ENCODE measurements at regions not wholly inside any gene's neighbourhood (a gene's known extent, or its start where the extent isn't known, plus 50 kb on each side); places are given as distances from the start of the nearest gene placed in this dataset.

DNA sequence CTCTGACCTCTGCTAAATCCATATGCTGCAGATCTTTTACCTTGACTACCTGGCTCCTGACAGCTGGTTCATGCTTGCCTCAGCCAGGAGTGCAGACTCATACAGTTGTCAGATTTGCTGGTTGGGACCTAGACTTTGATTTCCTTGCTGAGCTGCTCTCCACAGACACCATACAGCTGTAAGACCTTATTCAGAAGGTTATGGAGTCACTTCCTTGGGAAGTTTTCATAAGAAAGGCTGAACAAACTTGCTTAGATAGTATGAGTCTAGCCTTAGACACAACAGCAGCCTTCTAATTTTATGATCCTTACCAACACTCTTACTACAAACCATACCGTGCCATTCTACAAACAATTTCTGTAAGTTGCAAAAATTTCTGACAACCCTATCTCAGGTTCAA is 102.9 kb downstream of the EDN1 start:
- Mint-ChIP-seq H3K36me3 (ENCODE audit: low read depth) (no peaks in the 10 kb centered on the region), H3K27ac (no peak overlapping the region), H3K4me3 (no peak overlapping the region), H3K27me3 (no peaks in the 10 kb centered on the region), H3K9me3 (peaks cover 7% of the 10 kb centered on the region), H3K4me1 (ENCODE audit: low read depth) (peaks cover 12% of the 10 kb centered on the region)
- intact Hi-C loops (cut with micrococcal nuclease): no loop called here

DNA sequence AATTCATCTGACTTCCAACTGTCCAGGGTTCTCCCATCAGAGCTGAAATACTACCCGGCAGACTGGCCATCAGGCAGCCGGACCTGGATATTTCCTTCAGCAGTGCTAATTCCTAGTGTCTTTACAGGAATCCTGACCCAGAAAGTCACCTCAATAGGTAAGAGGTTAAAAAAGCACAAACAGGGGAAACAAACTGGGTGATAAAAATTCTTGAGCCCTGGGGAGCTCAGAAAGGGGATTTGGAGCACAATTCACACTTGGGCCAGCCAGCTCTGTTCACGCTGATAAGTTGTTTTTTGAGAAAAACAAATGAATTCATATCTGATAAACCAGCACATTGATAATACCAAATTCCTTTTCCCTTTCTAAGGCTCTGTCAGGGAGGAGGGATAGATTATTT is 104.0 kb downstream of the EDN1 start:
- Mint-ChIP-seq H3K4me1 (ENCODE audit: low read depth) (peaks cover 9% of the 10 kb centered on the region), H3K4me3 (no peak overlapping the region), H3K27me3 (peaks cover 2% of the 10 kb centered on the region), H3K9me3 (peaks cover 7% of the 10 kb centered on the region), H3K27ac (no peak overlapping the region), H3K36me3 (ENCODE audit: low read depth) (no peaks in the 10 kb centered on the region)
- intact Hi-C loops (cut with micrococcal nuclease): no loop called here

DNA sequence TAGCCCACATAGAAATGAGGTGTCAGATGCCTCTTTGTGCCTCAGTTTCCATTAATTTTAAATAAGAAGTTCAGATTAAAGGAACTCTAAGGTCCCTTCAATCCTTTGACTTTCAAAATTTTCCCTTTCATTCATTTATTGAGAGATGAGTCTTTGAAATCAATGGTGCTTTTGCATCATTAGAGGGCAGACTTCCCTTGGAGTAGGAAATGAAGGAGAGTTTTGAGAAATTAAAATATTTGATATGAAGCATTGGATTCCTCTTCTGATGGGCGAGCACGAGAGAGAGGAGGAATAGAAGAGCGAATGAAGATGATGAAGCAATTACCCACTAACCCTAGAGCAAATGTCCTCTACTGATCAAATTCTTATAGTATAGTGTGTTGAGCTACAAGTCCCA is 105.7 kb downstream of the EDN1 start:
- Mint-ChIP-seq H3K27me3 (peaks cover 3% of the 10 kb centered on the region), H3K36me3 (ENCODE audit: low read depth) (no peaks in the 10 kb centered on the region), H3K9me3 (no peaks in the 10 kb centered on the region), H3K4me3 (no peak overlapping the region), H3K4me1 (ENCODE audit: low read depth) (no peaks in the 10 kb centered on the region), H3K27ac (no peak overlapping the region)
- intact Hi-C loops (cut with micrococcal nuclease): no loop called here

DNA sequence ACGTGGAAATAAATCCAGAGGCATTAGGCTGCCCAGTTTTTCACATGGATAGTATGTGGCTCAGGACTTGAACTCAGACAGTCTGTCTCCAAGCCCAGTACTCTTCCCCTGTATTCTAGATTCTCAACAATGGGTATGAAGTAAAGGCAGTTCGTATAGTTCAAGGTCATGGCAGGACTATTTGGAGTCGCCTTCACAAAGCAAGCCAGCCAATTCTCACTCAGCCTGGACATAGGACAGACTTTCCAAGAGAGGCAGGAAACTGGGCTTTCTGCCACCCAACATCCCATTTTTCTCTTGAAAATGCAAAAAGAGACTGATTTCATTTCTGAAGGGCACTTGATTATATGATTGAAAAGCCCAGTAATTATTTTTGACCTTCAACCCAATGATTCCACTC is 111.0 kb downstream of the EDN1 start:
- Mint-ChIP-seq H3K4me3 (no peak overlapping the region), H3K27me3 (peaks cover 5% of the 10 kb centered on the region), H3K36me3 (ENCODE audit: low read depth) (no peaks in the 10 kb centered on the region), H3K9me3 (no peaks in the 10 kb centered on the region), H3K27ac (no peak overlapping the region), H3K4me1 (ENCODE audit: low read depth) (no peaks in the 10 kb centered on the region)
- intact Hi-C loops (cut with micrococcal nuclease): no loop called here

DNA sequence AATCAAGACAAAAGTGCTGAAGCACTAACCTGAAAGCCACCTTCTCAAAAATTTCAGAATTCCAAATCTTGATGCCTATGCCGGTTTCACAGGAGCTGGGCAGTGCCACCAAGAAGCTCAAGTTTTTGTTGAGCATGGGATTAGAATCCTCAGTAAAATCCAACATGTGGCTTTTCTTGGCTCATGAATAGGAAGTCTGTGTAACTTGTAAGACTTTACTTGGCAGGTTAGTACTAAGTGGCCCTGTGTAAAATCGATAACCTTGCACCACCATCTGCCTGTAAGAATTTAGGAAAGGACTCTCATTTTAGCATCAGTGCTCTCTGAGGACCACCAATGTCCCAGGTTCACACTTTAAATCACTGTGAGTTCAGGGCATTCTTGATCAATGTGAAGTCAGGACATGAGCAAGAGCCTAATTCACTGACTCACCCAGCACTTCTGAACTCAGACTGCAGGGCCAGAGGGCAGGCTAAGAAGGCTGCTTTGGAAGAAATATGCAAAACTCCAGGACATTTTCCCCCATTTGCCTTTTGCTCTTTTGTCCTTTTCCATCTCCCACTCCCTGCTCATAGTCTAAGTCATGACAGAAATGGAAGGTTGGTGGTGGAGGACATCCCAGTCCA is 113.2 kb downstream of the EDN1 start:
- intact Hi-C loops (cut with micrococcal nuclease): no loop called here

DNA sequence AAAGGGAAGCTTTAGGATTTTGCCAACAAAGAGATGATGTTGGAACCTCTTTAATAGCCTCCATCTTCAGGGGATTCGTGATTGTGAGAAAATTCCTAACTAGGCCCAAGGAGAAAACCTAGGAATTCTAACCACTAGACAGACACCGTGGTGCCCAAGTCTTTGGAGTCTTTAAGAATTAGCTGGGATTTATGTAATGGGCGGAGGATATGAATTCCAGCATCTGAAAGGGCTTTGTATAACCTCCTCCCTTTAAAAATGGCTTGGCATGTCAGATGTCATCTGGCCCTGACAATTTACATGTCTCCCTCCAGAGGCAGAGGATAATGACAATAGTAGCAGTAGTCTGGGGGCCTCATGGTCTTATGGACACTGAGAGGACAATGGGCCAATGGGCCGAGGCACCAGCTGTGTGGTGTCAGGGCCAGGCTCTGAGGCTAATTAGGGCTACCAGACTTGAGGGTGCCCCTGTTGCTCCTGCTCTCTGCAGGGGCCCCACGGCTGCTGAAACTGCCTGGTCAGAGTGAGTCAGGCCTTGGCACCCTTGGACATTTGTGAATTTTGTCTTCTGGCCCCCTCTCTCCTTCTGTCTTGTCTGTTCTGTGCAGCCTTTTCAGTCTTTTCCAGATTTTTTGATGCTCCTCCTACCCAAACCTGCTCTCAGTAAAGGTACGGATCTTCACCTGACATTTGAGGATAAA is 113.9 kb downstream of the EDN1 start:
- Mint-ChIP-seq H3K27me3 (peaks cover 6% of the 10 kb centered on the region), H3K4me3 (no peak overlapping the region), H3K9me3 (no peaks in the 10 kb centered on the region), H3K27ac (no peak overlapping the region), H3K36me3 (ENCODE audit: low read depth) (no peaks in the 10 kb centered on the region), H3K4me1 (ENCODE audit: low read depth) (no peaks in the 10 kb centered on the region)
- intact Hi-C loops (cut with micrococcal nuclease): no loop called here

More for the DNA sequence above, 113.2 kb downstream of the EDN1 start:
- peaks cover 7% of the 10 kb centered on the region for H3K27me3 Mint-ChIP-seq
- no peak overlapping the region for H3K27ac Mint-ChIP-seq
- no peaks in the 10 kb centered on the region for H3K36me3 Mint-ChIP-seq (ENCODE audit: low read depth)
- no peaks in the 10 kb centered on the region for H3K4me1 Mint-ChIP-seq (ENCODE audit: low read depth)
- no peak overlapping the region for H3K4me3 Mint-ChIP-seq
- H3K9me3 Mint-ChIP-seq: no peaks in the 10 kb centered on the region

DNA sequence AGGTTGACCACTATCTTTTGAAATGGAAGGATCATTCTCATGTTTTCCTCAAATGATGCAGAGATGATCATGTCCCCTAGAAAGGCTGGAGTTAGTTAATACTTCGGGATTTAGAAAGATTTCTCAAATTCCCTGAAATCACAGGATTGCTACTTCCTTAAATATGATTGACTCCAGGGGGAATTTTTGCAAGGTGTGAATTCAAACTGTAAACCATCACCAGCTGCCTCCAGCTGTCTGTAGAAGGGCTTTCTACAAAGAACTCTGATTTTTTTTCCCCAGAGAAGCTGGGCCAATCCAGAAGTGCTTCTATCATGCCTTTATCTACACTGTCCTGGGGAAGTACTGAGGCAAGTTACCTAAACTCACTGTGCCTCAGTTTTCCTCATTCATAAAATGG is 114.5 kb downstream of the EDN1 start:
- H3K4me1 Mint-ChIP-seq (ENCODE audit: low read depth): no peaks in the 10 kb centered on the region
- H3K4me3 Mint-ChIP-seq: no peak overlapping the region
- H3K27ac Mint-ChIP-seq: no peak overlapping the region
- intact Hi-C loops (cut with micrococcal nuclease): no loop called here
- H3K36me3 Mint-ChIP-seq (ENCODE audit: low read depth): no peaks in the 10 kb centered on the region
- H3K9me3 Mint-ChIP-seq: no peaks in the 10 kb centered on the region
- peaks cover 5% of the 10 kb centered on the region for H3K27me3 Mint-ChIP-seq

DNA sequence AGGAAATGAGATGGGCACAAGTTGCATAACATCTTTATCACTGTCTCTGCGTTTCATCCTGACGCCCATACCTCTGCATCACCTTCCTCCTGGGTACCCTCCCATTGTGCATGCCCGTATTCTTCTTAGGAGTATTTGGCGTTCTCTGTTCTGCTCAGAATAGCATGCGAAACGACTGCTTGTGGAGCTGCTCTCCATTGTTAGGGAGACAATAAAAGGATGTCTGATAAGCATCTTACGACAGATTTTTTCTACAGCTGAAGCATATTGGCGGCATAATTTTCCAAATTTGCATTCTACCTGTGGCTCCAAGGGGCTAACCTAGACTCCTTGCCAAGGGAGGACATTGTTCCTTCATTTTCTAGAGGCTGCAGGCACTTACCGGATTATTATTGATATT is 118.6 kb downstream of the EDN1 start:
- Mint-ChIP-seq H3K9me3 (no peaks in the 10 kb centered on the region), H3K36me3 (ENCODE audit: low read depth) (no peaks in the 10 kb centered on the region), H3K27ac (no peak overlapping the region), H3K4me1 (ENCODE audit: low read depth) (no peaks in the 10 kb centered on the region), H3K4me3 (no peak overlapping the region), H3K27me3 (peaks cover 7% of the 10 kb centered on the region)
- intact Hi-C loops (cut with micrococcal nuclease): no loop called here

DNA sequence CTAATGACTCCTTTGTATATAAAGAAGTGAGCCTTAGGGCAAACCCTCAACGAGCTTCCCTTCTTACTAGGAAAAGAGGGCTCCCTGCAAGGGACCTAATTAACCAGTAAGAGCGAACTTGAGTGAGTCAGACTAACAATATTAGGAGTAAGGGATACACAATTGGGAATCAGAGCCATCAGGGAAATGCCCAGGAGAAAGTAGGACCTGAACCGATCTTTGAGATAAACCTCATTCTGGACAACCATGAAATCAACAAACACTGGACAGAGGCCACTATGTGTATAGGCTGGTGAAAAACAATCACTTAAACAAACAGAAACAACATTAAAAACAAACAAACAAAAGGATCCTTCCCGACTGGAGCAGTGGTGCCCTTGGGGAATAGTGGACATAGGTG is 120.8 kb downstream of the EDN1 start:
- H3K27me3 Mint-ChIP-seq: peaks cover 6% of the 10 kb centered on the region
- intact Hi-C loops (cut with micrococcal nuclease): no loop called here
- no peaks in the 10 kb centered on the region for H3K9me3 Mint-ChIP-seq
- no peak overlapping the region for H3K4me3 Mint-ChIP-seq
- H3K27ac Mint-ChIP-seq: no peak overlapping the region
- H3K36me3 Mint-ChIP-seq (ENCODE audit: low read depth): no peaks in the 10 kb centered on the region
- no peaks in the 10 kb centered on the region for H3K4me1 Mint-ChIP-seq (ENCODE audit: low read depth)

DNA sequence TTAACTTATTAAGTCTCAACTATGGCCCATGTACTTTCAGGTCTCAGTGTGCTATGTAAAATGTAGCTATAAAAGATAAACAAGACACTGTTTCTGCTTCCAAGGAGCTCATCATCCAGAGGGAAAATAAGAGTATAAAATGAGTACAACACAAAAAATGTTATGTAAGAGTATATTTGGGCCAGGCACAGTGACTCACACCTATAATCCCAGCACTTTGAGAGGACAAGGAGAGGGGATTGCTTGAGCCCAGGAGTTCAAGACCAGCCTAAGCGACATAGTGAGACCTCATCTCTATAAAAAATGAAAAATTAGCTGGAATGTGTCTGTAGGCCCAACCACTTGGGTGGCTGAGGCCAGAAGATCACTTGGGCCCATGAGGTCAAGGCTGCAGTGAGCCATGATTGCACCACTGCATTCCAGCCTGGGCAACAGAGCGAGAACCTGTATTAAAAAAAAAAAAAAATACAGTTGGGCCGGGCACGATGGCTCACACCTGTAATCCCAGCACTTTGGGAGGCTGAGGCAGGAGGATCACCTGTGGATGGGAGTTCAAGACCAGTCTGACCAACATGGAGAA is 124.0 kb downstream of the EDN1 start:
- no peaks in the 10 kb centered on the region for H3K4me1 Mint-ChIP-seq (ENCODE audit: low read depth)
- no peak overlapping the region for H3K27ac Mint-ChIP-seq
- no peaks in the 10 kb centered on the region for H3K36me3 Mint-ChIP-seq (ENCODE audit: low read depth)
- H3K27me3 Mint-ChIP-seq: peaks cover 4% of the 10 kb centered on the region
- intact Hi-C loops (cut with micrococcal nuclease): no loop called here
- no peak overlapping the region for H3K4me3 Mint-ChIP-seq
- peaks cover 7% of the 10 kb centered on the region for H3K9me3 Mint-ChIP-seq

DNA sequence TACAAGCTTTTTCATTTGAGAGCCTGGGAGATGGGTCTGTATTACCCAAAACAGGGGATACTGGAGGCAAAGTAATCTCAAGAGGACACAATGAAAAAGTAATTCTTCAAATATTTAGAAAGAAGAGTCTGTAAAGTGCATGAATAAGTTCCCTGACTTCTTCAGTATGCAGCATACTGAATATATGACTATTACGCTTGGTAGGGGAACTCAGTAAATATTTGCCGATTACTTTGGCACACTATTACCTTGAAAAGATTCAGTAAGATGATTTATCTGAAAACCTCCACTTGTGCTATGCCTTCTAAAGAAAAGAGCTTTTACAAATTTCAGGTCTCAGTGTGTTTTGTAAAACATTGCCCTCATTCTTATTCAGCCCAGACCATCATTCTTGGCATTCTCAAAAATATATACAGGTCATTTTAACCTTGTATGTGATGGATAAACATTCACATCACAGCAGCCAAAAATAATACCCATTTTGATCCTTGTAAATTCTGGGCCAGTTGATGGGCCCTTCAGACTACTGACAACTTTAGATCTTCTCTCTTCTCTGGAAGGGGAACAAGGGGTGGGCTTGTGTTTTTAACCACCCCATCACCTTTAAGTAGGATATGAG is 125.9 kb downstream of the EDN1 start:
- intact Hi-C loops (cut with micrococcal nuclease): no loop called here
- H3K4me3 Mint-ChIP-seq: no peak overlapping the region
- H3K9me3 Mint-ChIP-seq: peaks cover 8% of the 10 kb centered on the region
- no peaks in the 10 kb centered on the region for H3K4me1 Mint-ChIP-seq (ENCODE audit: low read depth)
- H3K27ac Mint-ChIP-seq: no peak overlapping the region
- no peaks in the 10 kb centered on the region for H3K36me3 Mint-ChIP-seq (ENCODE audit: low read depth)
- H3K27me3 Mint-ChIP-seq: peaks cover 4% of the 10 kb centered on the region

DNA sequence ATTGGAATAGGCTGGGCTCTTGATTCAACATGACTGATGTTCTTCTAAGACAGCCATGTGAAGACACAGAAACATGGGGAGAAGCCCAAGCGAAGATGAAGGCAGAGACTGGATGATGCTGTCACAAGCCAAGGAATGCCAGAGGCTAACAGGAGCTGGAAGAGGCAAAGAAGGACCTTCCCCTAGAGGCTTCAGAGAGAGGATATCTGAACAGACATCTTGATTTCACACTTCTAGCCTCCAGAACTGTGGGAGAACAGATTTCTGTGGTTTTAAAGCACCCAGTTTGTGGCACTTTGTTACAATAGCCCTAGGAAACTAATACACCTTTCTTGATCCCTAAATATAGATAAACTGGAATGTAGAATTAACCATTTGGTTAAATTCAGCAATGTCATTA is 127.0 kb downstream of the EDN1 start:
- intact Hi-C loops (cut with micrococcal nuclease): no loop called here
- Mint-ChIP-seq H3K27ac (no peak overlapping the region), H3K4me3 (no peak overlapping the region), H3K27me3 (peaks cover 3% of the 10 kb centered on the region), H3K9me3 (peaks cover 8% of the 10 kb centered on the region), H3K36me3 (ENCODE audit: low read depth) (no peaks in the 10 kb centered on the region), H3K4me1 (ENCODE audit: low read depth) (no peaks in the 10 kb centered on the region)

DNA sequence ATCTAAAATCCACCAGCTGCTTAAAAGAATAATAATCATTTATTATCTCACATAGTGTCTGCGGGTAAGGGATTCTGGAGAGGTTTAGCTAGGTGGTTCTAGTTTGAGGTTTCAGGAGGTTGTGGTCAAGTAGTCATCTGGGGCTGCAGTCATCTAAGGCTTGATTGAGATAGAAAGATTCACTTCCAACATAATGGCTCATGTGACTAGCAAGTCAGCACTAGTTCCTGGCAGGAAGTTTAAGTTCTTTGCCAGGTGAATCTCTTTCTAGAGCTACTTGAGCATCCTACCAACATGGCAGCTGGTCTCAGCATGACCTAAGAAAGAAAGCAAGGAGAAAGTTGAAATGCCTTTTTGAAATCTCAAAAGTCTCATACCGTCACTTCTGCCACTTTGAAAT is 128.8 kb downstream of the EDN1 start:
- intact Hi-C loops (cut with micrococcal nuclease): no loop called here
- Mint-ChIP-seq H3K27me3 (no peaks in the 10 kb centered on the region), H3K4me3 (no peak overlapping the region), H3K4me1 (ENCODE audit: low read depth) (no peaks in the 10 kb centered on the region), H3K27ac (no peak overlapping the region), H3K9me3 (peaks cover 8% of the 10 kb centered on the region), H3K36me3 (ENCODE audit: low read depth) (no peaks in the 10 kb centered on the region)

DNA sequence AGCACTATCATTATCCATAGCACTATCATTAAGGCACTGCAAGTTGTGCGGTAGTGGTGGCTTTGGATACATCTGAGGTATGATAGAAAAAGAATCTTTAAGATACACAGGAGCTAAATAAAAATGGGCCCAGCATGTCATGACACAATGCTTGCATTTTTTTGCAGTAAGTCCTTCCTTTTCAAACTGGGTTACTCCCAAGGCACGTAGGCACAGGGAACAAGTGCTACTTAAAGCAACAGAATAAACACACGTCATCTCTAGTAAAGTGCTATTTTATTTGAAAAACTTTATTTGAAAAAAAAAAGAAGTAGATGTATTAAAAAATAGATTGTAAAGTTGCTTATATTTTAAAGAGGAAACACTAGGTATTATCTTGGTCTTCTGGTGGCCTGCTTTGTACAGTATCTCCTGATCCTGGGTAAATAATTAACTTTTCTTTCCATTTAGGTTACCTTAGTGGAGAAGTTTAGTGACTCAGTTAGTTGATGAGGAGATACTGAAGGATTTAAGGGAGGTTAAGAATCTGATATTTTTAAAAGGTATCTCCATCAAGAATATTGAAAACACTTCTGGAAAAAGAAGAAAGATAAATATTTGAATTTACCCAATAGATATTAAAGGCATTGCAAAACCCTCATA is 129.6 kb downstream of the EDN1 start:
- no peak overlapping the region for H3K27ac Mint-ChIP-seq

More for the DNA sequence above, 129.6 kb downstream of the EDN1 start:
- peaks cover 8% of the 10 kb centered on the region for H3K9me3 Mint-ChIP-seq
- no peaks in the 10 kb centered on the region for H3K4me1 Mint-ChIP-seq (ENCODE audit: low read depth)
- H3K27me3 Mint-ChIP-seq: no peaks in the 10 kb centered on the region
- H3K36me3 Mint-ChIP-seq (ENCODE audit: low read depth): no peaks in the 10 kb centered on the region
- H3K4me3 Mint-ChIP-seq: no peak overlapping the region
- intact Hi-C loops (cut with micrococcal nuclease): no loop called here

Data from dendritic cell treated with granulocyte-macrophage colony-stimulating factor and Interleukin-4, amounts not matched to agents 40 ng/mL and 50 ng/mL, for 4 days (primary cell).